Uterus (tissue), 3 donors: ENCODE measurements at regions not wholly inside any gene's neighbourhood (a gene's known extent, or its start where the extent isn't known, plus 50 kb on each side); places are given as distances from the start of the nearest gene placed in this dataset.

Experiments
- DNase-seq, 2 donors: peaks; one replicate each; pipeline ENCODE4 v3.0.0-alpha.2; 2019 to 2020
- H3K27ac ChIP-seq, 2 donors: fragments of 200-600 bp; sonication (generic); 1 replicate in 1 of 2; 2 replicates in 1 of 2; pipeline ENCODE4 v1.5.1; 2016 to 2018
- H3K27me3 ChIP-seq, 2 donors: fragments of 200-600 bp; sonication (generic); one replicate each; pipeline ENCODE4 v1.5.1; 2018 to 2019; ENCODE audit warnings: control low read depth in 1 of 2
- H3K36me3 ChIP-seq, 2 donors: fragments of 200-600 bp; sonication (generic); one replicate each; pipeline ENCODE4 v1.5.1; 2019; ENCODE audit warnings: control low read depth in 1 of 2
- H3K4me1 ChIP-seq, 2 donors: fragments of 200-600 bp; sonication (generic); one replicate each; pipeline ENCODE4 v1.5.1; 2018 to 2019; ENCODE audit warnings: control low read depth in 1 of 2
- H3K4me3 ChIP-seq, 2 donors: fragments of 200-600 bp; sonication (generic); 1 replicate in 1 of 2; 2 replicates in 1 of 2; pipeline ENCODE4 v1.5.1; 2018 to 2019; ENCODE audit warnings: mild to moderate bottlenecking in 1 of 2
- H3K9me3 ChIP-seq, 2 donors: fragments of 200-600 bp; sonication (generic); one replicate each; pipeline ENCODE4 v1.5.1; 2019; ENCODE audit warnings: control low read depth in 1 of 2
- POLR2A ChIP-seq, 2 donors: fragments of 450-650 bp; IDR thresholded peaks; one replicate each; pipeline ENCODE4 v1.6.1; 2016; ENCODE audit warnings: antibody characterized with exemption in 2 of 2, mild to moderate bottlenecking in 1 of 2, moderate library complexity in 1 of 2
- intact Hi-C: fragments of 100-400 bp; cut with DNase I; formaldehyde crosslinking; loops from one replicate; pipeline ENCODE4 v1.15.1; 2023; ENCODE audit warnings: low total_unique reads
- TF ChIP-seq, protein P1 (sequence below), 4 experiments: fragments of 200-600 bp in 2 of 4; fragments of 450-650 bp in 2 of 4; sonication (generic) in 2 of 4; IDR thresholded peaks; one replicate each; pipeline ENCODE4 v1.5.1; 2016 to 2019; ENCODE audit warnings: antibody characterized with exemption in 4 of 4, mild to moderate bottlenecking in 2 of 4, moderate library complexity in 1 of 4
- donor health status: DM: yes; HTN: yes; CAD: no.

- no peak for TF ChIP-seq POLR2A (IDR thresholded peaks at IDR 0.05)
- TF ChIP-seq, protein P1, sequence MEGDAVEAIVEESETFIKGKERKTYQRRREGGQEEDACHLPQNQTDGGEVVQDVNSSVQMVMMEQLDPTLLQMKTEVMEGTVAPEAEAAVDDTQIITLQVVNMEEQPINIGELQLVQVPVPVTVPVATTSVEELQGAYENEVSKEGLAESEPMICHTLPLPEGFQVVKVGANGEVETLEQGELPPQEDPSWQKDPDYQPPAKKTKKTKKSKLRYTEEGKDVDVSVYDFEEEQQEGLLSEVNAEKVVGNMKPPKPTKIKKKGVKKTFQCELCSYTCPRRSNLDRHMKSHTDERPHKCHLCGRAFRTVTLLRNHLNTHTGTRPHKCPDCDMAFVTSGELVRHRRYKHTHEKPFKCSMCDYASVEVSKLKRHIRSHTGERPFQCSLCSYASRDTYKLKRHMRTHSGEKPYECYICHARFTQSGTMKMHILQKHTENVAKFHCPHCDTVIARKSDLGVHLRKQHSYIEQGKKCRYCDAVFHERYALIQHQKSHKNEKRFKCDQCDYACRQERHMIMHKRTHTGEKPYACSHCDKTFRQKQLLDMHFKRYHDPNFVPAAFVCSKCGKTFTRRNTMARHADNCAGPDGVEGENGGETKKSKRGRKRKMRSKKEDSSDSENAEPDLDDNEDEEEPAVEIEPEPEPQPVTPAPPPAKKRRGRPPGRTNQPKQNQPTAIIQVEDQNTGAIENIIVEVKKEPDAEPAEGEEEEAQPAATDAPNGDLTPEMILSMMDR (IDR thresholded peaks at IDR 0.05) = no peak
- Histone ChIP-seq H3K36me3 (no peaks in the 10 kb centered on the region), H3K27me3 (no peaks in the 10 kb centered on the region), H3K9me3 (no peaks in the 10 kb centered on the region), H3K4me1 (no peaks in the 10 kb centered on the region), H3K4me3 (no peak overlapping the region), H3K27ac (no peak overlapping the region)
- intact Hi-C loops = no loop called here
- DNase-seq = no peak
These were observed 83.8 kb upstream of the PMFBP1 start for GRCh38 chr16:72255786-72256185.

- no peaks in the 10 kb centered on the region for H3K27me3 ChIP-seq
- no peaks in the 10 kb centered on the region for H3K4me1 ChIP-seq
- no peak overlapping the region for H3K4me3 ChIP-seq
- DNase-seq = no peak
- H3K27ac ChIP-seq = peak overlapping the region in 1 of 2 donors; percentile 20
- intact Hi-C loops = no loop called here
- no peak for TF ChIP-seq POLR2A (IDR thresholded peaks at IDR 0.05)
- TF ChIP-seq, protein P1 (IDR thresholded peaks at IDR 0.05) = no peak
- no peaks in the 10 kb centered on the region for H3K36me3 ChIP-seq
- H3K9me3 ChIP-seq = no peaks in the 10 kb centered on the region
These were observed 75.9 kb upstream of the PMFBP1 start for GRCh38 chr16:72247821-72248253.

- intact Hi-C loops = no loop called here
- Histone ChIP-seq H3K27ac (no peak overlapping the region), H3K4me1 (no peaks in the 10 kb centered on the region), H3K27me3 (no peaks in the 10 kb centered on the region), H3K9me3 (no peaks in the 10 kb centered on the region), H3K4me3 (no peak overlapping the region), H3K36me3 (no peaks in the 10 kb centered on the region)
- TF ChIP-seq, protein P1 (IDR thresholded peaks at IDR 0.05) = no peak
- no peak for TF ChIP-seq POLR2A (IDR thresholded peaks at IDR 0.05)
- DNase-seq = no peak
These were observed 74.5 kb upstream of the PMFBP1 start for GRCh38 chr16:72246423-72246822.

GRCh38 chr16:72244853-72245252 is 72.9 kb upstream of the PMFBP1 start:
- Histone ChIP-seq H3K4me1 (no peaks in the 10 kb centered on the region), H3K27me3 (no peaks in the 10 kb centered on the region), H3K9me3 (no peaks in the 10 kb centered on the region), H3K36me3 (no peaks in the 10 kb centered on the region), H3K27ac (no peak overlapping the region), H3K4me3 (no peak overlapping the region)
- no peak for DNase-seq
- intact Hi-C loops = no loop called here
- TF ChIP-seq, protein P1 (IDR thresholded peaks at IDR 0.05) = no peak
- no peak for TF ChIP-seq POLR2A (IDR thresholded peaks at IDR 0.05)

GRCh38 chr16:72243621-72244020 is 71.7 kb upstream of the PMFBP1 start:
- intact Hi-C loops = no loop called here
- Histone ChIP-seq H3K27me3 (no peaks in the 10 kb centered on the region), H3K27ac (no peak overlapping the region), H3K36me3 (no peaks in the 10 kb centered on the region), H3K9me3 (no peaks in the 10 kb centered on the region), H3K4me3 (no peak overlapping the region), H3K4me1 (no peaks in the 10 kb centered on the region)
- TF ChIP-seq, protein P1 (IDR thresholded peaks at IDR 0.05) = no peak
- no peak for TF ChIP-seq POLR2A (IDR thresholded peaks at IDR 0.05)
- DNase-seq = no peak
